Mesenteric fat pad (tissue), 1 donor: ENCODE measurements at regions not wholly inside any gene's neighbourhood (a gene's known extent, or its start where the extent isn't known, plus 50 kb on each side); places are given as distances from the start of the nearest gene placed in this dataset.

ENCODE experiments used
- DNase-seq: peaks from one replicate; pipeline ENCODE4 v3.0.0-alpha.2; 2020; ENCODE audit warnings: low spot score
- donor health status: DM: yes; HTN: yes; CAD: no.

DNA sequence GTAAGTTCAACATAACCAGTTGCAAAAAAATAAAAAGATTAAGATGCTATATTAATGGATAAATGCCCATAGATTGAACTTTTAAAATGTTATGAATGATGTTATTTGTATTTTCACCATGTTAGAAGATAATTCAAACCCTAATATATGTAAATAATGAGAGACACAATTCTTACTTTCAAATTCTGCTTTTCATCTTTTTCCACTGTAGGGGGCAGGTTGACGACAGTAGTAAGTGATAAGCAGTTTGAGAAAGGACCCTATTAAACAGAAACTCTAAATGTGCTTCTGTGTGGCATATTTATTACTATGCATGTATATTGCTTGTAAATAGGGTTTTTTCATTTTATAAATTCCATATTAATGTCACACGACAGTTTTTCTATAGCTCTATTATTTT is 591.1 kb downstream of the SEMA5A start:
- DNase-seq, result no peak

DNA sequence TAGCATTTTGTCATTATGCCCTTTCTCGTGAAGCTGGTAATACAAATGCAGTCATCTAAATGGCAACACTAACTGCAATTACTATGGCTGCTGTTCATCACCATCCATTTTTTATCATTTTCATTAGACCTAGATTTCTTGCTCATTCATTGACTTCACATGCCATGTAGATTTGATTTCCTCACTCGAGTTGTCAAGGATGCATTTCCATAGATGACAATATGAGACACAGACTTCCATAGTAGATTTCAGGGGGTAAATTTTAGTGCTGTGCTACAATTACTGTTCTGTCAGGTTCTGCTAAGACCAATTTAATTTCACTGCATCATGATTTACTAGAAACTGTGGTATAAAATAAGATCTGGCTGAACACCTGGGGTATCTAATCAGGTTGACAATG is 589.2 kb downstream of the SEMA5A start:
- no peak for DNase-seq

DNA sequence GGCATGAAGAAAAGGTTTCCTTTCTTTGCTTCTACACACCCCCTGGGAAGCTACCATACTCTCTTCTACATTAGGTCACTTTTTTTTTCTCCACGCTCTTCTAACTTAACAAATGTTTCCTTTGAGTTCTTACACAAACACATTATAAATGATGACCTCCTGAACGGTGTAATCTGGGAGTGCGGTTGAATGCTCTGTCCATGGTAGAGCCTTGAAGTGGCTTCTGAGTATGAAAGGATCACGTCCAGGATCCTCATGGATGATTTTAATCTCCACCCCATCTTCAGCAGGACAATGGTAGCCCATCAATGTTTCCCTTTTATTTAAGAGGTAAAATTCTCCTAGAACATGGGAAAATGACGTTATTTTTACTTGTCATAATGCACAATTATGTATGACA is 587.3 kb downstream of the SEMA5A start:
- no peak for DNase-seq

DNA sequence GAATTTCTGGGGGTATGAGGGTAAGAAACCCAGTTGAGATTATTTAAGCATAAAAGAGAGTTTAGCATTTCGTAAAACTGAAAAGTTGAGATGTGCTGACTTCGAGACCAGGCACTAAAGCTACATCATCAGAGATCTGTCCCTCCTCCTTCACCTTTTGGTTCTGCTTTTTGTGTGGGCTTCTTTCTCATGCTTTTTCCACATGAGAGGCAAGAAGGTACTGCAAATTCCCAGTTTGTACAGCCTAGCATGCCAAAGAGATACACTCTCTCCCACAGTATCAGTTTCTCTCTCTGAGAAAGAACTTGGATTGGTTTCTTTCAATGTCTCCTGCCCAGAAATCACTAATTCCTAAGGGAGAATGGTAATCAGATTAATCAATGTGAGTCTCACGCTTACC is 584.7 kb downstream of the SEMA5A start:
- DNase-seq, result no peak

DNA sequence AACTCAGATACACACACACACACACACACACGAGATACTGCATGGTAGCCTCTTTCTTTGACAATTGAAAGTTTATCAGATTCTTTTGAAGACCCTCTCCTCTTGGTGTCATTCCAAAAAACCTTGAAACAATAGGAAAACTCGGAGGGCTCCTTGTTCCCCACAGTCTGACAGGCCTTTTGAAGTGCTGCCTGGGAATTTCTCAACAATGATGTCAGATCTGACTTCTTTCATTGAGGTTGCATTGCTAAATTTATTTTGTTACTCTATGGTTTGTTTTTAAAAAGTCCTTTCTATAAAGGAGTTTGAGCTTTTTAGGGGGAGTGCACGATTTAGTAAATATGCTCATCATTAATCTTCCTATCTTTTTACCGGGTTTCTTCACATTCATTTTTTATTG is 583.9 kb downstream of the SEMA5A start:
- no peak for DNase-seq

DNA sequence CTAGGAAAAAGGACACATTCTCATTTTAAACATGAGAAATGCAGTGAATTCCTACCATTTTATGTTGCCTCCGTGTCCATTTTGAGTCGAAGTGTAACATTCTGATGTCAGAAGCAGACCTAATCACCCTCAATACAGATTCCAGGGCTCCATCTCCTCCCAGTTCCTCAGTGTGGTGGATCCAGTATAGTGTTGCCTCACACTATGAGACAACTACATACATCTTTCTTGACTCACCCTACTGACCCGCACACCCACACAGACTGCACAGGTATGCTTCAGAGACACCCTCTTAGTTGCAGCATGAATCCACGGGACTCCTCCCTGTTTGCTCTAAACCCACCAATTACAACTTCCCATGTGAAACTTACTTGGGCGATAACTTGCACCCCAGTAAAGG is 564.9 kb downstream of the SEMA5A start:
- DNase-seq, result no peak

DNA sequence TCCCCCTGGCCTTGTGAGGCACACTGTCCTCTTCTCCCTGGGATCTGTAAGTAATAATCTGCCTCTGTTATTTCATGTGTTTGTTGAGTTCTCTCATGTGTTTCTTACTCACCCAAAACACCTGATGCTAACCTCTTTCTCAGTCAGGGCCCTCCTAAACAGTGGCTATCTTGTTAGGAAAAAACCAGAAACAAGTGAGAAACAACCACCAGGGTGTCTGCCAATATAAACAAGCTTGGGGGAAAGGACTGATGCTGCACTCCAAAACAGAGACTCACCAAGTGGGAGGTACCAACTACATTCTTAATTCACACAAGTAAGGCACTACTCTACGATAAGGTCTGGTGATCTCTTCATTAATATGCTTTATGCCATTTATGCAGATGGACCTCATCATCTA is 564.4 kb downstream of the SEMA5A start:
- DNase-seq, result no peak

DNA sequence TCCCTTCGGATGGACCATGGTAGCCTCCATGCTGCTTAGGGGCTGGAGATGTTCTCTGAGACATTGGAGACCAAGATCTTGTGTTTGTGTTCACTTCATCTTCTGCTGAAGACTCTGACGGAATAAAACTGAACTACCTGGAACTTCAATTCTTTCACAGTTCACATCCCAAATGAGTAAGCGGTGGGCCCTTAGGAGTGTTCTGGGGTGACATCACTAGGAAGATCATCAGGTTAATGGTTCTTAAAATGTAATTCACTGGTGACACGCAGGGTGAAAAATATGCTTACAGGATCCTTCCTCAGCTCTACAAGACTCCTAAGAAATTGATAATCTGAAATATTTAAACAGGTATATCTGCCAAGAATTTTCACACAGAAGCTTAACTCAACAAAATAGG is 561.5 kb downstream of the SEMA5A start:
- DNase-seq, result no peak
